GM12872 (cell line): ENCODE measurements at regions not wholly inside any gene's neighbourhood (a gene's known extent, or its start where the extent isn't known, plus 50 kb on each side); places are given as distances from the start of the nearest gene placed in this dataset.

Experiments
- TF ChIP-seq, protein P1 (sequence below): IDR thresholded peaks from 3 replicates; pipeline ENCODE4 v1.5.1; 2011; ENCODE audit warnings: low read depth, mild to moderate bottlenecking, low read length, moderate library complexity; ENCODE audit not compliant: insufficient read depth

DNA sequence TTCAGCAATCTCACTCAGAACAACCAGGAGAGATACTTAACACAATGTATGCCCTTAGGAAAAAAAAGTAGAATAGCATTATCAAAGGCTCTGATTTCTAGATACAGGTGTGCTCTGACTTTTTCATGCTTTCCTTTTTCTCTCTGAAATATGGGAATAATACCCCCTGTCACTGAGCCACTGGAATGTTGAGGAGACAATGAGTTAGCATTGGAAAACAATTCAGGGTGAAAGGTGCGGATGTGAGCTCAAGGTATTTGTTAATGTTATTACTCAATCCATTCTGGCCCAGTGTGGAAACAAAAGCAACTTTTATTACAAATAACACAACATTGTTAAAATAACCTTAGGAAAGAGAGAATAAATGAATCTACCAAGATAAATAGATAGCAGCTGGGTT lies 228.0 kb downstream of the IKZF2 start:
- TF ChIP-seq, protein P1, sequence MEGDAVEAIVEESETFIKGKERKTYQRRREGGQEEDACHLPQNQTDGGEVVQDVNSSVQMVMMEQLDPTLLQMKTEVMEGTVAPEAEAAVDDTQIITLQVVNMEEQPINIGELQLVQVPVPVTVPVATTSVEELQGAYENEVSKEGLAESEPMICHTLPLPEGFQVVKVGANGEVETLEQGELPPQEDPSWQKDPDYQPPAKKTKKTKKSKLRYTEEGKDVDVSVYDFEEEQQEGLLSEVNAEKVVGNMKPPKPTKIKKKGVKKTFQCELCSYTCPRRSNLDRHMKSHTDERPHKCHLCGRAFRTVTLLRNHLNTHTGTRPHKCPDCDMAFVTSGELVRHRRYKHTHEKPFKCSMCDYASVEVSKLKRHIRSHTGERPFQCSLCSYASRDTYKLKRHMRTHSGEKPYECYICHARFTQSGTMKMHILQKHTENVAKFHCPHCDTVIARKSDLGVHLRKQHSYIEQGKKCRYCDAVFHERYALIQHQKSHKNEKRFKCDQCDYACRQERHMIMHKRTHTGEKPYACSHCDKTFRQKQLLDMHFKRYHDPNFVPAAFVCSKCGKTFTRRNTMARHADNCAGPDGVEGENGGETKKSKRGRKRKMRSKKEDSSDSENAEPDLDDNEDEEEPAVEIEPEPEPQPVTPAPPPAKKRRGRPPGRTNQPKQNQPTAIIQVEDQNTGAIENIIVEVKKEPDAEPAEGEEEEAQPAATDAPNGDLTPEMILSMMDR: no peak

DNA sequence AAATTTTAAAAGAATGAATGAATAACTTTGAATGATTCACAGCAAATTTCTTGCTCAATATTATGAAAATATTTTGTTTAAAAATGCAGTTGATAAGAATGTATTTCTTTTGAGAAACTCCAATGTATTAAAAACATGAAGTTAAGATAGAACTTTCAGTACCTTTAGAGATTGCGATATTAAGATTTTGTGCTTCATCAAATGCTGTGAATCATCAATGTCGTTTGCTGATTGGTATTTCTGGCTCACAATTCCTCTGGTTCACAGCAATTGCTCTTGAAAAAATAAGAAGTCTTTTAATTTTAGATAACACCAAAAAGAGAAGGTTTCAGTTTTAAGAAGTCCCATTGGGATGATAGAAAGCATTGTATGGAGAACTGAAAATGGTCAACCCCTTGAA lies 228.7 kb downstream of the IKZF2 start:
- TF ChIP-seq, protein P1: no peak

DNA sequence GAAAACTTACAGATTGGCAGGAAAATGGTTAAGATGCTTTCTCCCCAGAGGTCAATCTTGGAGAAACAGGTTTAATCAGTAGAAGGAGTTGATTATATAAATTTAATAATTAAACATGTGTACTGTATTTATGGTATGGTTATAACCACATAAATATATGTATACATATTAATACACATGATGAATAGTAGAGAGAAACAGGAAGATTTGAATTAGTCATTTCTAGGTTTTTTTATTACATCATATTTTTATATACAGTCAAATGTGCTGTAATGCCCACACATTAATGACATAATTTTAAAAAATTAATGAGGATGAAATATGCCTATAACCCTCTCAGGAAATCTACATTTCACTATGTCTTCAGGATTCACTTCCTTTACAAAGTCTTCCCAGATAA lies 229.7 kb downstream of the IKZF2 start:
- TF ChIP-seq, protein P1: no peak

DNA sequence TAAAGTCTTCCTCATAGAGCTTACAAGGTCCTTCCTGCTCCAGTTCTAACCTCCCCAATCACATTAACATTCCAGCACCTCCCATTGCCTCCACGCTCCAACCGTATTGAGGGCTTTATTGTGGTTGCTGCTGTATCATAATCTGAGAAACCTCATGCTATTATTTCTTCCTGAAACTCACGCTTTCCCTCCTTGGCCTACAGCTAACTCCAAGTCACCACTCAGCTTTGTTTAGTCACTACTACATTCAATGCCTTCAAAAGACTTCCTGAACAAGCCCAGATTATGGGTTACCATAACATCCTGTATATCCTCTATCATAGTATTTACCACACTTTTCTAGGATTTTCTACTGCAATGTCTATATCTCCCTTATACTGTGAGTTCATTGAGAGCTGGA lies 230.4 kb downstream of the IKZF2 start:
- TF ChIP-seq, protein P1: no peak

DNA sequence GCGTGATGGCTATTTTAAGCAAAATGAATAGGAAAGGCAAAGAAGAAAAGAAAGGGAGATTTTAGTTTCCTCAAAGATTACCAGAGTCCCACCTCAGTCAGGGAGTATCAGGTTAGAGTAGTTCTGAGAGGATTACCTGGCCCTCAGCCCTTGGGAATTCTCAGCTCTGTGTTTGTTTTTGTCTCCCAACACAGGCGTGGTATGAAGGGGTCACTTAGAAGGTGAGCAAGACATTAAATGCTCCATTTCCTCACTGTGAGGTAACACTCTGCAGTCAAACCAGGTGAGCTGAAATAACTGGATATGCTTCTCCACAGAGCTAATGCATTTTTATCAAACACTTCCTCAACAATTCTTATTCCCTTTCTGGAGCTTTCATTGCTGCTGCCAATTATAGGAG lies 232.2 kb downstream of the IKZF2 start:
- TF ChIP-seq, protein P1: no peak

DNA sequence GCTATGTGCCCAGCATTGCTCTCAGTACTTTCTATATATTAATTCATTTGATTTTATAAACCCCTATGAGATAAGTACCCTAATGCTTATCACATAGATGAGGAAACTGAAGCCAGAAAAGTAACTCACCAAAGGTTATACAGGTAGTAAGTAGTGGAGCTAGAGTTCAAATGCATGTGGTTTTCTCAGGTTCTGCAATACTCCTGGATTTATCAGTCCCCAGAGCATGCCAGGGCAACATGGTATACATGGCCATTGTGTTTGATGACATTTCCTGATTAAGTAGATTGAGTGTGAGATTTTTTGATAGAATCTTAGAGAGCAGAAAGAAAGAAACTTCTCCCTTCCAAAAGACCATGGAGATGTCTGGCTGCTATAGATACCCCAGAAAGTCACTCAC lies 233.1 kb downstream of the IKZF2 start:
- TF ChIP-seq, protein P1: no peak

DNA sequence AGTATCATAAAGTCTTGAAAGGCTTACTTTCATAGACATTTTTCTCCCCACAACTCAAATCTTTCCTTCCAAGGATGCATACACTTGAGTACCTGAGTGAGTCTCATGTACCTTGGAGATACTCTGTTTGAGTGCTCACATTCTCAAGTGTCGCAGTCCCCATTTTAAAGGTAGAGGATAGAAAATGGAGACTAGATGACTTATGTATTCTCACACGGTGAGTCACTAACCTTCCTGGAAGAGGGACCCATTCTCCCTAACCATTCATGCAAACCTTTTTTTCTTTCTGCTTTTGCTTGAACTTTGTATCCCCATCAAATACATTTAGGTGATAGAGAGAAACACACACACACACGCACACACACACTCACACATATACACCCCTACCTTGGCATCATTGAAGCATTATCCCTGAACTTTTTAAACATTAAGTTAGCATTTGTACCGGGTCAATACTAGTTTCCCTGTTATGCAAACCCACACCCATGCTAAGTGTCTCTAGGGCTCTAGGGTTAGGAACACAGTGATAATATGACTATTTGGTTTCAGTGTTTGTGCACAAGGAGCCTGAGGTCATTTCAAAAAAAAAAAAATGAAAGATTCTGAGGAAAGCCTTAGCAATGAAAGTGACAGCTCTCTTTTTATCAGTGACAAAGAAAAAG lies 236.2 kb downstream of the IKZF2 start:
- TF ChIP-seq, protein P1: no peak
